Fibroblast of skin of right quadriceps (primary cell): ENCODE measurements at regions not wholly inside any gene's neighbourhood (a gene's known extent, or its start where the extent isn't known, plus 50 kb on each side); places are given as distances from the start of the nearest gene placed in this dataset.

ENCODE experiments used
- DNase-seq: peaks from one replicate; pipeline ENCODE4 v3.0.0-alpha.2; 2013

- no peak for DNase-seq
These were observed 341.8 kb downstream of the LMX1A start for GRCh38 chr1:165014753-165015152.

GRCh38 chr1:165011991-165012531, 344.5 kb downstream of the LMX1A start:
- DNase-seq = no peak

DNA sequence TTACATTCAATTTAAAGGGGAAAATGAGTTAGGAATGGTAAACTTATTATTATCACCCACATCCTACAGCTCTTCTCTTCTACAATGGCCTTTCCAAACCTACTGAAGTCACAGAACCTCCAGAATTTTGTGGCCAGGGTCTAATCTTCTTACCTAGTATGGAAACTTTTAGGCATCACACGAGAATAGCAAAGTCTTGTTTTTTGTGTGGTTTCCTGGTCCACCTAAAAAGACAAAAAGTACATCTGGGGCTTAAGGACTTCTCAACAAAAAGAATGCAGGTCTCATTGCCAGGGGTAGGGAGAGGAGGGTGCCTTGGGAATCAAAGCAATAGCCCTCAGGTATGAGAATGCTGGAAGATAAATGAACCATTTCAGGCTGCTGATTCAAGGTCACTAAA, 345.3 kb downstream of the LMX1A start:
- DNase-seq = no peak

- no peak for DNase-seq
These were observed 346.0 kb downstream of the LMX1A start for GRCh38 chr1:165010418-165011070.

GRCh38 chr1:165006831-165007230, 349.7 kb downstream of the LMX1A start:
- DNase-seq = no peak

GRCh38 chr1:164999146-164999545, 357.4 kb downstream of the LMX1A start:
- DNase-seq = no peak

GRCh38 chr1:164991763-164992314, 364.7 kb downstream of the LMX1A start:
- no peak for DNase-seq

DNA sequence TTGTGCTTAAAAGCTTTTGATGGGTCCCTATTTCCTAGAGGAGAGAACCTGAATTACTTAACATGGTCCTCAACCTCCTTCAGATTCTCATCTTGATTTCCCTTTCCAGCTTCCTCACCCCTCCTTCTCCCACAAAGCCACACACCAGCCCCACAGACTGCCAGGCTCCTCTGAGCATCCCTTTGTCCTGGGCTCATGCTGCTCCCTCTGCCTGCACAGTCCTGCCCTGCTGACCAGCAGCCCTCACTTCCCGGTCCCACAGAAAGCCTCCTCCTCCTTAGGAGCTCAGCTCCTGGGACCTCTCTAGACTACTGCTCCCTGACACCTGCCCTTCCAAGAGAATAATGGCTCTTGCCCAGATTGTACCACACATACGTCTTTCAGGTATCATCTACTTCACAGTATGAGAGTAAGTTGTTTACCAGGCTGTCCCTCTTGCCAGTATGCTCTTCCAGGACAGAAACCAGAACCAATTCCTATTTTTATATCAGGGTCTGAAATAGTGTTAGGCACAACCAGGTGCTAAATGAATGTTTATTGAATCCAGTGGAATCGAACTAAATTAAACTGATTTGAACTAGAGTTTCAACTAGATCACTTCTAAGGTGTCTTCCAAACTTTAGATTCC, 373.4 kb downstream of the LMX1A start:
- no peak for DNase-seq

- no peak for DNase-seq
These were observed 374.0 kb downstream of the LMX1A start for GRCh38 chr1:164982545-164982944.

DNA sequence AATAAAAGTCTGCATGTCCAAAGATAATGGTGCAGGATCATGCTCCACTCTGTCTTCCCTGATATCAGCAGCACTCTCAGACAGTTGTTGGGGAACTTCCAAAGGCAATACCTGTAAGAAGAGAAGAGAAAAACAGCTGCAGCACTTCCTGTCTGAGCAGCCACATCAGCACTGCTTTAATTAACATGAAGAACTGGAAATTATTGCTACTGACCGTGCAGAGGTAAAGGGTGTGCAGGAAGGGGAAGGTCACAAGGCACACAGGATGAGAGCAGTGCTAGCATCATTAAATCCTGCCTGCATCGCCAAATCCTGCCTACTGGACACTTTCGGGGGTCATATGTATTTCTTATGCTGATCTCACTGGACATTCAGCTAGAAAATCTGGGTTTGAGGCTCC, 379.0 kb downstream of the LMX1A start:
- DNase-seq = no peak

GRCh38 chr1:164971921-164972415, 384.5 kb downstream of the LMX1A start:
- DNase-seq = no peak

GRCh38 chr1:164971391-164971790, 385.1 kb downstream of the LMX1A start:
- DNase-seq = no peak

DNA sequence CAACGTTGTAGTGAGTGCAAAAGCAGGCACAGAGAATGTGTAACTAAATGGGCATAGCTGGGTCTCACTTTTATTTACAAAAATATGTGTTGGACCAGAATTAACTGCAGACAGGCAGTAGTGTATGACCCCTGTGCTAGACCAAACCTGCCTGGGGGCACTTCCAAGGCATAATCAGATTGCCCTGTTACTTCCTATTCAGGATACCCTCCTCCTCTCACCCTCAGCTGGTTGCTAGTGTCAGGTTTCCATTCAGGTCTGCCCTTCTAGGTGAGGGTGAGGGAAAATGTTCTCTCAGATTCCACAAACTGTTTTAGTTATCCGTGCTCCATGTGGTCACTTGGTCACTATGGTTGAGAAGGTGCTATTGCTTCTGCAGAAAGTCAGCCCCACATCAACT, 387.3 kb downstream of the LMX1A start:
- no peak for DNase-seq

DNA sequence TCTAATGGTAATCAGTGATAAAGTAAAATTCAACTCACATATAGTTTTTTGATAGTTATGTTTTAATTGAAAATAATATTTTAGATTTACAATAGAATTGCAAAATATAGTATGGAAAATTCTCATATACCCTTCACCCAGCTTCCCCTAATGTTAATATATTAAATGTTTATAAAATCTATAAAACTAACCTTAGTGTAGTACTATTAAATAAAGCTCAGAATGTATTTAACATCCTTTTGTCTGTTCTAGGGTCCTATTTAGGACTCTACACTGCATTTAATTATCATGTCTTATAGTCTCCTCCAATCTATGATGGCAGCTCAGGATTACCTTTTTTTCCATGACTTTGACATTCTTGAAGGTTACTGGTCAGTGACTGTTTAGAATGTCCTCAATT, 389.2 kb downstream of the LMX1A start:
- DNase-seq = no peak

DNA sequence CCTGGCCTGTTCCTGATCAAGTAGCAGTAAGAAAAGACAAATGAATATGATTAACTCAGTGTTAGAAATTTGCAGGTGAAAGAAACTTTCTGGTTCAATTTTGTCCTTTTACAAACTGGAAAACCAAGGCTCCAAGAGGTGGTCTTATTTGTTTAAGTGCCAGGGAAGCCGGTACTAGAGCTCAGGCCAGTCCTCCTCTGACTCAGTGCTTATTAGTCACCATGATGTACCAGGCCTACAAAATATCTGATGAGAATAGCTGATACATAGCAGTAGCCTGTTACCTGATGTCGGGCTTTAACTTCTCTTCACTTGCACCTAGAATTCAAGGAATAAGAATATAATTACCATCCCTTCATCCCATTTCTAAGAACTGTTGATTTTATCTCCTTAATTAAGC, 394.8 kb downstream of the LMX1A start:
- no peak for DNase-seq

GRCh38 chr1:164958982-164959768, 397.3 kb downstream of the LMX1A start:
- DNase-seq = no peak

- no peak for DNase-seq
These were observed 394.8 kb downstream of the PBX1 start for GRCh38 chr1:164953815-164954214.

GRCh38 chr1:164953098-164953497, 394.1 kb downstream of the PBX1 start:
- no peak for DNase-seq

GRCh38 chr1:164951508-164951907, 392.5 kb downstream of the PBX1 start:
- no peak for DNase-seq

DNA sequence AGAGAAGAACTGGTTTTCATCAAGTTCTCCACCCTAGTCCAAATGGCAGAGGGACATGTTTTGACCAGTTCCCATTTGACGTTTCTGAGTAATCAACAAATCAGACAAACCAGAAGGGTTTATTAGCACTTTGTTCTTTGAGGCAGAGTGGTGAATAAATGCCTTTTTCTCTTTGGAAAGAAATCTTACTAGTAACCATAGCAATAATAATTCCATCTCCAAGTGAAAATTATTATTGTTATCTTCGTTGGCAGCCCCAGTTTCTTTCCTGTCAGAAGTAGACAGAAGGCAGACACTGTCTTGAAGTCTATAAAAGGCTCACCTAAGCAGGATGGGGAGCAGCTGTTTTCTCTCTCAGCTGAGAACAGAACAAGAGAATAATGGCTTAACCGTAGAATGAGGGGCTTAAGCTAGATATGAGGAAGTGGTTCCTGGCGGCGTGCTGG, 391.6 kb downstream of the PBX1 start:
- DNase-seq = no peak

- DNase-seq = no peak
These were observed 390.9 kb downstream of the PBX1 start for GRCh38 chr1:164949771-164950471.

GRCh38 chr1:164948101-164948500, 389.1 kb downstream of the PBX1 start:
- no peak for DNase-seq

DNA sequence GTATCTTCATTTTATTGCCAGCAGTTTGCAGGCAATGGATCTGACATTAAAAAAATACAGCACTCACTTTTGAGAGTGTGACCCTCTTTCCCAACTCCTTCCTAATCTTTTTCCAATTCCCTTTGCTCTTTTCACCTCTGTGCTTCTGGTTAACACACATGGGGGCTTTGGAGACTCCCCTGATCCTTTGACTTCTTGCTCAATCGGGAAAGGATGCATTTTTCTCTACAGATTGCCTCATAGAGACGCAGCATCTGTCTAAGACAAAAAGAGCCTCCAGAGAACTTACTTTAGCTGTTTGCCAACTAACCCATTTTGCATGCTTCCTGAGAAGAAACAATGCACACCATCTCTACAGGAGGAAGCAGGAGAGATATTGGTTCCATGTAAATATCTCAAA, 378.3 kb downstream of the PBX1 start:
- no peak for DNase-seq
